ENCODE measurements at regions not wholly inside any gene's neighbourhood (a gene's known extent, or its start where the extent isn't known, plus 50 kb on each side); places are given as distances from the start of the nearest gene placed in this dataset.

GRCh38 chr4:157997296-157997695 is 175.5 kb downstream of the GASK1B start:
- no peak for DNase-seq (ENCODE audit: low read depth)
- no peak overlapping the region for H3K4me3 ChIP-seq (ENCODE audit: control insufficient read depth, low read depth, low read length)
- no peak for TF ChIP-seq CTCF (conservative IDR thresholded peaks at IDR 0.05; ENCODE audit: control insufficient read depth, insufficient read depth, low read depth, low read length)

- DNase-seq (ENCODE audit: low read depth), result no peak
- H3K4me3 ChIP-seq (ENCODE audit: control insufficient read depth, low read depth, low read length), result no peak overlapping the region
- TF ChIP-seq CTCF (conservative IDR thresholded peaks at IDR 0.05; ENCODE audit: control insufficient read depth, insufficient read depth, low read depth, low read length), result no peak
These were observed 176.5 kb downstream of the GASK1B start for GRCh38 chr4:157996061-157997028.

- H3K4me3 ChIP-seq (ENCODE audit: control insufficient read depth, low read depth, low read length), result no peak overlapping the region
- no peak for TF ChIP-seq CTCF (conservative IDR thresholded peaks at IDR 0.05; ENCODE audit: control insufficient read depth, insufficient read depth, low read depth, low read length)
- DNase-seq (ENCODE audit: low read depth), result no peak
These were observed 178.0 kb downstream of the GASK1B start for GRCh38 chr4:157994863-157995262.

GRCh38 chr4:157992948-157993839 is 179.6 kb downstream of the GASK1B start:
- TF ChIP-seq CTCF (conservative IDR thresholded peaks at IDR 0.05; ENCODE audit: control insufficient read depth, insufficient read depth, low read depth, low read length), result no peak
- no peak overlapping the region for H3K4me3 ChIP-seq (ENCODE audit: control insufficient read depth, low read depth, low read length)
- no peak for DNase-seq (ENCODE audit: low read depth)

GRCh38 chr4:157992038-157992705 is 180.7 kb downstream of the GASK1B start:
- peak; percentile 88 for DNase-seq (ENCODE audit: low read depth)
- H3K4me3 ChIP-seq (ENCODE audit: control insufficient read depth, low read depth, low read length), result peak overlapping the region; percentile 50
- TF ChIP-seq CTCF (conservative IDR thresholded peaks at IDR 0.05; ENCODE audit: control insufficient read depth, insufficient read depth, low read depth, low read length), result peak; percentile 53

GRCh38 chr4:157988641-157989040 is 184.2 kb downstream of the GASK1B start:
- no peak overlapping the region for H3K4me3 ChIP-seq (ENCODE audit: control insufficient read depth, low read depth, low read length)
- DNase-seq (ENCODE audit: low read depth), result no peak
- no peak for TF ChIP-seq CTCF (conservative IDR thresholded peaks at IDR 0.05; ENCODE audit: control insufficient read depth, insufficient read depth, low read depth, low read length)
